ENCODE measurements at regions not wholly inside any gene's neighbourhood (a gene's known extent, or its start where the extent isn't known, plus 50 kb on each side); places are given as distances from the start of the nearest gene placed in this dataset.

DNA sequence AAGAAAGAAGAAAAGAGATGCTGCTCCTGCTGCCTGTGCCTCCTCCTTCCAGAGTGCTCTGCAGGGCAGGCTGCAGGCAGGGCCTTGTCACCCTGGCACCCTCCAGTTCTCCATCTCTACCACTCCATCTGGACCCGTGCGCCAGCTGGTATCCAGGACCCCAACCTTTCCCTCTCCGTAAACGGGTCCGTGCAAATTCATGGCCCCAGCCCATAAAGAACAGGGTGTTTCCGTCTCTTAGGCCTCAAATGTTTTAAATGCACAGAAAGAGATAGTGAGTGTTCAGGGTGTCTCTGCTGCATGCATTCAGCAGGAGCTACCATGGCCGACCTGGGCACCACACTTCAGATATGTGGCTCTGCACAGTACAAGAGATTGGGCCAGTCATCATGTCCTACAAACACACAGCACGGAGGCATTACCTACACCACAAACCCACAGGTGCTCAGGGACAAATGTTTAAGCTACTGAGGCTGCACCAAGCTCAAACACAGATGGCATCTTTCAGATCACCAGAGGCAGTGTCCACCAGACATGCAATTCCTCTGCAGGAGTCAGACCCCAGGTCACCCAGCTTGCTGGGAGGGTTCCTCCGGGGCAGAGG lies 258.1 kb downstream of the DLL1 start:
- TF ChIP-seq ETV6 (CRISPR knock-in tag; IDR thresholded peaks at IDR 0.05) (no peak), E2F4 (CRISPR knock-in tag; IDR thresholded peaks at IDR 0.05; ENCODE audit: borderline replicate concordance, low read depth) (no peak), FOXJ3 (CRISPR knock-in tag; IDR thresholded peaks at IDR 0.05; ENCODE audit: borderline replicate concordance) (no peak), JUN (CRISPR knock-in tag; IDR thresholded peaks at IDR 0.05) (no peak), ATF3 (CRISPR knock-in tag; conservative IDR thresholded peaks at IDR 0.05) (no peak), E2F1 (CRISPR knock-in tag; IDR thresholded peaks at IDR 0.05) (no peak), CBFB (CRISPR knock-in tag; IDR thresholded peaks at IDR 0.05; ENCODE audit: low read depth) (no peak), CREB1 (CRISPR knock-in tag; IDR thresholded peaks at IDR 0.05) (no peak), OVOL2 (CRISPR knock-in tag; IDR thresholded peaks at IDR 0.05; ENCODE audit: borderline replicate concordance) (no peak), IRF1 (CRISPR knock-in tag; IDR thresholded peaks at IDR 0.05) (no peak), FOXP4 (CRISPR knock-in tag; IDR thresholded peaks at IDR 0.05) (no peak), ZNF423 (CRISPR knock-in tag; IDR thresholded peaks at IDR 0.05) (no peak)
- TF ChIP-seq, protein P1, sequence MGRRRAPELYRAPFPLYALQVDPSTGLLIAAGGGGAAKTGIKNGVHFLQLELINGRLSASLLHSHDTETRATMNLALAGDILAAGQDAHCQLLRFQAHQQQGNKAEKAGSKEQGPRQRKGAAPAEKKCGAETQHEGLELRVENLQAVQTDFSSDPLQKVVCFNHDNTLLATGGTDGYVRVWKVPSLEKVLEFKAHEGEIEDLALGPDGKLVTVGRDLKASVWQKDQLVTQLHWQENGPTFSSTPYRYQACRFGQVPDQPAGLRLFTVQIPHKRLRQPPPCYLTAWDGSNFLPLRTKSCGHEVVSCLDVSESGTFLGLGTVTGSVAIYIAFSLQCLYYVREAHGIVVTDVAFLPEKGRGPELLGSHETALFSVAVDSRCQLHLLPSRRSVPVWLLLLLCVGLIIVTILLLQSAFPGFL (CRISPR knock-in tag; IDR thresholded peaks at IDR 0.05; ENCODE audit: borderline replicate concordance), result no peak
- TF ChIP-seq, protein P2, sequence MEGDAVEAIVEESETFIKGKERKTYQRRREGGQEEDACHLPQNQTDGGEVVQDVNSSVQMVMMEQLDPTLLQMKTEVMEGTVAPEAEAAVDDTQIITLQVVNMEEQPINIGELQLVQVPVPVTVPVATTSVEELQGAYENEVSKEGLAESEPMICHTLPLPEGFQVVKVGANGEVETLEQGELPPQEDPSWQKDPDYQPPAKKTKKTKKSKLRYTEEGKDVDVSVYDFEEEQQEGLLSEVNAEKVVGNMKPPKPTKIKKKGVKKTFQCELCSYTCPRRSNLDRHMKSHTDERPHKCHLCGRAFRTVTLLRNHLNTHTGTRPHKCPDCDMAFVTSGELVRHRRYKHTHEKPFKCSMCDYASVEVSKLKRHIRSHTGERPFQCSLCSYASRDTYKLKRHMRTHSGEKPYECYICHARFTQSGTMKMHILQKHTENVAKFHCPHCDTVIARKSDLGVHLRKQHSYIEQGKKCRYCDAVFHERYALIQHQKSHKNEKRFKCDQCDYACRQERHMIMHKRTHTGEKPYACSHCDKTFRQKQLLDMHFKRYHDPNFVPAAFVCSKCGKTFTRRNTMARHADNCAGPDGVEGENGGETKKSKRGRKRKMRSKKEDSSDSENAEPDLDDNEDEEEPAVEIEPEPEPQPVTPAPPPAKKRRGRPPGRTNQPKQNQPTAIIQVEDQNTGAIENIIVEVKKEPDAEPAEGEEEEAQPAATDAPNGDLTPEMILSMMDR (IDR thresholded peaks at IDR 0.05), result no peak

Measured in WTC11 (cell line).